Fibroblast of skin of scalp (primary cell): ENCODE measurements at regions not wholly inside any gene's neighbourhood (a gene's known extent, or its start where the extent isn't known, plus 50 kb on each side); places are given as distances from the start of the nearest gene placed in this dataset.

Experiments
- DNase-seq: peaks from one replicate; pipeline ENCODE4 v3.0.0-alpha.2; 2013

DNA sequence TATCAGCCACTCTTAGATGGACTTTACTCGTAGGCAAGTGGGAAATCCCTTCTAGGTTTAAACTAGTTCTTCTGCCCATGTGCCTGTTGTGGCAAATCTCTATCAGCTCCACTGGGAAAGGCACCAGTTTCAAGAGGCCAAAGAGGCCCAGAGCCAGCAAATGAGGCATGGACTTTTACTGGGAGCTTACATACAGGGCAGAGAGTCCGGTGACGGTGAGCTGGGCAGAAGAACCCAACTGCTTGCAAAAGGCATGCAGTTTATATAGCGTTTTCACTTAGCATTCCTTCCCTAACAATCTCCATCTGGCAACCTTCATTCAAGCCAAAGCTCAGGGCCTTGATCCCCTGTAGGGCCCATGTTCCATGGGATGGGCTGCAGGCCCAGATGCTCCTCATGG is 93.0 kb upstream of the C3orf80 start:
- no peak for DNase-seq

DNA sequence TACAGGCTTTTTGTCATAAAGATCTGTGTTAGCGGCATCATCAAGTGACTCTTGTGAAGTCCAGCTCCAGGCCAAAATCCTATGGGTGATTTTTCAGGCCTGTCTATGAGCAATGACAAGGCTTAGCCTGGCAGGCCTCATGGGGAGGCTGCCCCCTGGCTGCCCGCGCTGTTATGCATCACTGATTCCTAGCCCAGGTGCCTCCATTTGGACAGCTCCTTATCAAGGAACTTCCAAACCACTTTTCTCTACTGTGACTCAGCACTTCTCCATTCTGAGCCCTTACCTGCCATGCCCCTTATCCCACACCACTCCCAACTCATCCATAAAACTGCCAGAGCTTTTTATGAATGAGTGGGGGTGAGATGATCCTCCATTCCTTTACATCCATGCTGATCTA is 91.5 kb upstream of the C3orf80 start:
- DNase-seq, result no peak

DNA sequence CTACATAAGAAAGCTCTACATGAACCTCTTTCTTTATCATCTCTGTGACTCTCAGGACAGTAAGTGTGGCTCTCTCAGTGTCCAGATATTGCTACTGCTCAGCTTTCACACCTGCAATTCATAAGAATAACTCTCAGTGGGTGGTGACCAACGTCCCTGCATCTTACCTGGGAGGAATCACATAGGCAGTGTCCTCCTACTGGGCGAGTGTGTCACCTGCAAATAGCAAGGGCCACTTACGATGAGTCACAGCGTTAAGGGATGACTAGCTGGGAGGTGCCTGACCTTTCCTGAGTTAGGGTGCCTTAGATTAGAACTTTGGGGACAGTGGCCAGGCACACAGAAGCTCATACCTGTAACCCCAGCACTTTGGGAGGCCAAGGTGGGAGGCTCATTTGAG is 90.8 kb upstream of the C3orf80 start:
- DNase-seq, result no peak

DNA sequence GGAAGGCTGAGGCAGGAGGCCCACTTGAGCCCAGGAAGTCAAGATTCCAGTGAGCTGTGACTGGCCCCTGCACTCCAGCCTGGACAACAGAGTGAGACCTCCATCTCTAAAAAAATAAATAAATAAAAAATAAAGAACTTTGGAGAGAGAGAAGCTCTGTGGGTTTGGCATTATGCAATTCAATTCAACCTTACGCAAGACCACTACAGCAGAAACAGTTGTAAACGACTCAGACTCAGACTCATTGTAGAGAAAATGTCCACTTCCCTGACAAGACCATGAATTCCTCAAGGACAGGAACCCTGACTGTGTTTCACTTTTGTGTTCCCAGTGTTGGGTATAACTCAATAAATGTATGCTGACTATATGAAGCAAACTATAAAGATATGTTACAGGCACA is 90.3 kb upstream of the C3orf80 start:
- DNase-seq, result peak; percentile 73

DNA sequence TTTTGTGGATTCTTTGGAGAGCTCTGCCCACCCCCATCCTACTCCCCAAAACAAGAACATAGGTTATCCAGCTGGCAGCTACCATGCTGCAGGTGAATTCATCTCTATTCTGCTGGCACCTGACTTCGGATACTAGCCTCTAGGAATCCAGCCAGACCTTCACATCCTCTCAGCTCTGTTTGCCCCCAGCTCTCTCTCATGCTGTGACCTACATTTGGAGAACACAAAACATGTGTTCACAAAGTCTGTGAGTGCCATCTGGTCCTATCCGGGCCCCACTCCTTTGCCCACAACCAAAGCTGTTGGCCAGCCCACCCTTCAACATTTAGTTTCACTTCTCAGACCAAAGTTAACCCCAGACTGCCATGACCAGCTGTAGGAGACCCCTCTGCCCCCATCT is 89.4 kb upstream of the C3orf80 start:
- DNase-seq, result no peak

DNA sequence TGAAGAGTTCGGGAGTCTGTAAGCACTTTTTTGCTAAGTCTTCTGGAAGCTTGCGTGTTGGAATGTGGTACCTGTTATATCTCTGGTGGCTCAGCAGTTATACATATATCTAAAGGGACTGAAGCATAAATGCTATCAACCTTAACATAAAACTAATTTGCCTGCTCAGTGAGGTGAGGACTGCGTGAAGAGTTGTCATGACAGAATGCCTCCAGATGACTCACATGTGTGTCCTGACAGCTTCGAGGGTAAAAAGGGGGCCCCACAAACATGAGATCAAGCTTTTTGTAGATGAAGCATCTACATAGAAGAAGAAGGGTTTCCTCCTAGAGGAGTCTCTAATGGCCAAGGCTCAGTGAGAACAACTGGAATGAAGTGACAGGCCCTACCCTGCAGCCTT is 88.8 kb upstream of the C3orf80 start:
- no peak for DNase-seq

DNA sequence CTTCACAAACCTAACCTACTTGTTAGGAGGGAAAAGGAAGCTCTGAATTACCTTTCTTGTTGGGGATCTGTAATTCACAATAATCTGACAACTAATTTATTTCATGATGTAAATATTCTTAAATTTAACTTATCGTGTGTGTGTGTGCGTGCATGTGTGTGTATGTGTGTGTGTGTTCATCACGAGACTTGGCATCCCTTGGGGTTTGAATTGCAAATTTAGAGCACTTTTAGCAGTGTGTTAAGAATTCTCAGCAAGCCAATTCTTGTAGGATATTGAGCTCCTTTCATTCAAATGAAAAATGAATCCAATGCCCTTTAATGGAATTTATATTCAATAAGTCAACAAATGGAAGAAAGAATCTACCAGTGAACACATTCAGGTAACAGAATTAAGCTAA is 85.9 kb upstream of the C3orf80 start:
- DNase-seq, result no peak

DNA sequence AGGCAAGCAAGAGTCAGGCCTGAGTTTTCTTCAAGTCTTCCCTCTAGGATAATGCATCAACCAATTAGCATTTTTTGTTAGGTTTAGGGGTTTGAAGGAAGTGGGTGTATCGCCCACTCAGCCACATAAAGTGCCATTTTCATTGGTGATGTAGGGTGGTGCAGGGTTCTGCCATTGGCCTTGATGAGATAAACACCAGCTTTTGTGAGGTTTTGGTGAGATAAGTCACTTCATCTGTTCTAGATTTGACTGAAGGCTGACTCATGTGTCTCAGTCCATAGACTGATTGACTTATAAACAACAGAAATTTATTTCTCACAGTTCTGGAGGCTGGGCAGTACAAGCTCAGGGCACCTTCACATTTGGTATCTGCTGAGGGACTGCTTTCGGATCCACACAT is 84.5 kb upstream of the C3orf80 start:
- no peak for DNase-seq

DNA sequence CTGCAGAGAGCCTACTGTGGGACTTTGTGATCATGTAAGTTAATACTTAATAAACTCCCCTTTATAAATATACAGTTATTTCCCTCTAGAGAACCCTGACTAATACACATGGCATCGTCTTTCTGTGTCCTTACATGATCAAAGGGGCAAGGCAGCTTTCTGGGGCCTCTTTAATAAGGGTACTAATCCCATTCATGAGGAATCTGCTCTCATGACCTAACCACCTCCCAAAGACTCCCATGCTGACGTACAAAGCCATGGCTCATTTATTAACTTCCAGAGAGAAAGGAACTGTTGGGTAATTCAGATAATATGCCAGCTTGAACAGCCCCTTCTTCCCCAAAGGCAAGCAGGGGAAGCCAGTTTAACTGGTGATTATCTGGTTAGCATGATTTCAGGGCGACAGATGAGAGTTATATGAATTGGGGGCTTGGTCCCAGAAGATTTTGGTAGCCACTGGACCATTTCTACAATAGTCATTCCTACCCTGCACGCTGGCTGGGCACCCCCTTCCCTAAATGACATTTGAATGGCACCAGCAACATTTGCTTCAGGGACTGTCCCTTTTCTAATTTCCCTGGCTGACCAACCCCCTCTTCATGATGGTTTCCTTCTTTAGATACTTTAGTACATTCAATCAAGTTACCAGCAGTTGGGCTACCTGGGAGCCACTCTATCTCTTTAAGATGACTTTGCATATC is 83.6 kb upstream of the C3orf80 start:
- no peak for DNase-seq

DNA sequence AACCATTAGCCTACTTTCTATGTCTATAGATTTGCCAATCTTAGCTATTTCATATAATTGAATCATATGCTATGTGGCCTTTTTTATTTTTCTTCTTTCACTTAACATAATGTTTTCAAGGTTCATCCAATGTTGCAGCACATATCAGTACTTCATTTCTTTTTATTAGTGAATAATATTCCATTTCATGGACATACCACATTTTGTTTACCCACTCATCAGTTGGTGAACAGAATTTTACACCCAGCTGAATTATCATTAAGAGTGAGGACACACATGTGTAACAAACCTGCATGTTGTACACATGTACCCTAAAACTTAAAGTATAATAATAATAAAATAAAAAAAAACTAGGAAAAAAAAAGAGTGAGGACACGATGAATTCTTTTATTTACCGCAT is 81.7 kb upstream of the C3orf80 start:
- DNase-seq, result no peak

DNA sequence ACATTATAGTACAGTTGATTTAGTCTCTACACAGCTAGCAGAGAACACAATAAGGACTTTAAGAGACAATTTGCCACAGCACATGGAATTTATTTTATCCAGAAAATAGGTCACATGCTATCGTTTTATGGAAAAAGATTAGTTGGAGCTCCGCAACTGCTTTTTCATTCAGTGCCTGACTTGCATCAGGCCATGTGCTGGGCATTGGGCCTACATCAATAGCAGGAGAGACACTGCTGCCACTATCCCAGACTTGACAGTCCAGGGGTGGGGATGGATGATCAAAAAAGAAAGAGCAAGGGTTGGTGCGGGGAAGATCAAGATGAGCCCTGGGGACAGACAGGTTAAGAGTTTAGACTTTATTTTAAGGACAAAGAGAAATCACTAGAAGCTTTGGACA is 75.2 kb upstream of the C3orf80 start:
- DNase-seq, result no peak

DNA sequence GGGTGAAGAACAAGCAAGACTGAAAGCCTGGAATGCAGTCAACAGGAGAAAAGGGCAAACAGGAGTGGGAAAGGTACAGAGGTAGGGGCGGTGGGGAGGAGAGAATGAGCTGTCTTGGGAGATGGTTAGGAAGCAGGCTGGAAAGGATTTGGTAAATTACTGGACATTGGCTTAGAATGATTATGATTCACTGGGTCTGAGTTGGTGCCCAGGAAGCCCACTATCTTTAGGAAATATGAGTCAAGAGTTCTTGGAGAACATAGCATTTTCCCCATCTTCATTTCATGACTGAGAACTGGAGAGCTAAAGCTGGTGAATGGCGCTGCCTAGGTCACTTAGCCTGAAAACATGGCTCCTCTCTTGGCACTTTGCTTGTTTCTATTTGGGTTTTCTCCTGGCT is 74.7 kb upstream of the C3orf80 start:
- no peak for DNase-seq

DNA sequence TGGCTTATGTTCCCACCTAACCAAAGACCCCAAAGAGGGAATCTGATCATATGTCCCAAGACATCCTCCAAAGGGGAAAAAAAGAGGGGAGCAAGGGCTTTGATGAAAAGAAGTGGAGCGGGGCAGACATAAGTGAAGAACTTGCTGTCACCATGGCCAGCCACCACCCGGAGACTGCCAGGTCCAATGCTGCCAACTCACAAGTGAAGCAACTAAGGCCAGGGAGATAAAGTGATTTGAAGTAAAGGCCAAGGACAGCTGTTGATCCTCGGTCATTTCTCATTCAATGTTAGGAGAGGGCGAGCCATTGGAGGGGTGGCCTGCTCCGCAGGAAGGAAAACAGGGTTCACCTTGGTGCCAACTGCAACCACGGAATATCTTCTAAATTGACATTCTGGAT is 72.6 kb upstream of the C3orf80 start:
- no peak for DNase-seq

DNA sequence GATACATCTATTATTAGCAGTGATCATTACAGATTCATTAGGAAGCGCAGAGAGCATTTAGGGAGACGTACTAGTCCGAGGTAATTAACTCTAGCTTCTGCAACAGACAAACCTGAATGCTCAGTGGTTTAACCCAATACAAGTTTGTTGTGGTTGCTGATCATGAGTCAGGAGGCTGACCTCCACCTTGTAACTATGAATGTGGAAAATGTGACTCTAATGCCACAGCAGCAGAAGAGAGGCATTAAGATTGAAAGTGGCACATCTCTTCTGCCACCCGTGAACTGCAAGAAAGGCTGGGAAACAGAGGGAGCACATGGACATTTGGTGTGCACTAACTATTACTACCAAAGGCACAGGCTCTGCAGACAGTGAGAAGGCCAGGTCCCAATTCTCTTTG is 71.2 kb upstream of the C3orf80 start:
- no peak for DNase-seq

DNA sequence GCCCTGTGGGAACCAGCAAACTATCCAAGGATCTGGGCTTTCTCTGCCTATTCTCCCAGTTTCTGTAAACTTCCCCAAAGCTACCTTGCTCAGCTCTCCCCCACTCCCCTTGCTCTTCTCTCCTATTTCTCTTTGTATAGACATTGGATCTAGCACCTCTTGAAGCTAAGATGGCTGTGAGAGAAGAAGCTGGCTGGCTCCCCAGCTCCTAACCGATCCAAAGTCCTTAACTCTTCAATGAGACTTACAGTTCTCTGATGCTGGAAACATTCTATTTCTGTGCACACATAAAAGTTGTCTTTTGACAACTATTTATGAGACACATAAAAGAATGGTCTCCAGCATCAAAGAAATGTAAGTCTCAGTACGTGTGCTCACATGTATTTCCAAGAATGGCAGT is 70.6 kb upstream of the C3orf80 start:
- DNase-seq, result no peak

DNA sequence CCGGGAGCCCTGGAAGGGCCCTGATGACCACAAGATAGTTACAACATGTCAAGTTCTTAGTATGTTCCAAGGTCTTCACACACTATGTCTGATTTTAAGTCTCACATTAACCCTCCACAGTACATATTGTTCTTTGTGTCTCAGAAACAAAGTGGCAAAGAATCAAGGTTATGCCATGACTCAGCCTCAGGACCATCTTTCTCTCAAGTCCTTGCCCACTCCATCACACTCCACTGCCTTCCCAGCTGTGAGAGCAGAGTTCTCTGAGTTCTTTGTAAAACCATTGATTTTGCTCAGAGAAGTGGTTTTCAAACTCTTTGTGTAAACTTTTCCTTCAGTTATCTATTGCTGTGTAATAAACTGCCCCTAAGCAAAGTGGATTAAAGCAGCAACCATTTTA is 67.9 kb upstream of the C3orf80 start:
- DNase-seq, result no peak

DNA sequence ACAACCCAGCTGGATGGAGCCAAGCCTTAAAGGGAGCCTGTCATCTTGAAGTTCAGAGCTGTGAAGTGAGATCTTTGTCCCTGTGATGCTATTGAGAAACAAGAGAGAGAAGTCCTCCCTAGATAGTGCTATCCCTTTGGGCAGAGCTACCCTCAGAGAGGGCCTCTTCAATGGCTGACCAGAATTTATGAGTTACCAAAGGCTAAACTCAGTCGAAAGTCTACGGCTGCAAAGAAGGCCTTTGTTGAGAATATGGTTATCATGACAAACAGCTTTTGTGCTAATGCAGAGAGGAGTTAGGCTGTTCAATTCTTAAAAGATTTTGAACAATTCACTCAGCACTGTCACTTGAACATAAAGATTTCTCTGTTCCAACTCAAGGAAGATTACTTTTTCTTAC is 65.9 kb upstream of the C3orf80 start:
- no peak for DNase-seq

DNA sequence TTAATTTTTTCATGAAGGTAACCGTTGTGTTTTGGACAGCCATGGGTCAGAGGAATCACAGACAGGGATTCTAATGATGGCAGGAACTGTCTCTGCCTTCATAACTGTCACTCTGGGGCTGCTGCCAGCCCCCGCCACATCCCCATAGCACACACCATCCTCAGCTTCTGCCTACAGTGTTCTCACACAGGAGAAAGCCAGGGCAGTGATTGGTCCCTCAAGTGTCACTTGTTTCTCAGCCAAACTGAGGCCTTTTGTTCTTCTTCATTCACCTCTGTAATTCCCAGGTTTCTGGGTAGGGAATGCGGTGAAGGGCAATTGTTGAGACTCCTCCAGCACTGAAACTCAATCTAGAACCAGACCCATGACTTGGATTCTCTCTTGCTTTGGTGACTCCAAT is 65.4 kb upstream of the C3orf80 start:
- DNase-seq, result no peak

DNA sequence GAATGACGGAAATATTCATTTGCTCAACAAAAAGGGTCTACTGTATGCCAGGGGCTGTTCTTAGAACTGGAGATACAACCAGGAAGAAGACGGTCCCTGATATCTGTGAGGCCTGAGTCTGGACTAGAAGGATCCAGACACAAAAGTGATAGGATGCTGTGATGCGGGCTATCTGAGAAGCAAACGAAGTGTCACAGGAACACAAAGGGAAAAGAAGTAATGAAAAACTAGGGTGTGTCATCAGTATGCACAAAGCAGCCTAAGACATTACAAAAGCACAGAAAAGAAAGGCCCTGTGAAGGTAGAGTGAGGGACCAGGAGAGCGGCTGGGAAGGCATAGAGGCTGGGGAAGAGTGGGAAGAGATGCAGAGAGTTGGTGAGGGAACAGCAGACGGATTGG is 63.3 kb upstream of the C3orf80 start:
- DNase-seq, result no peak

DNA sequence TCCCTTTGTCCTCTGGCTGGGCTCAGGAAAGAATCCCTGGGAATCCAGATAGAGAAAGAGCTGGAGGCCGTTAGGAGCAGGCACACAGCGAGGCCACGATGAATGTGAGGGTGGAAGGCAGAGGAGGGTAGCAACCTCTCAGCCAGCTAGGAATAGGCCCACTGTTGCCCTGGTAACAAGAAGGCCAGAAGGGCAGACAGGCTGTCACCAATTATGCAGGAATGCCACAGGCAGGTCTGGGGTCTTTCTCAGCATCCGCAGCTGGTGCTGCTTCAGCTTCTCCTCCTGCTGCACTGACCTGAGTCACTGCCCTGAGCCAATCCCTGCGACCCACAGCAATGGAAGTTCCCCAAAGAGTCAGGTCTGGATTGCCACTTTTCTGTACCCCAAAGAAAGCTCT is 62.8 kb upstream of the C3orf80 start:
- DNase-seq, result peak; percentile 16

DNA sequence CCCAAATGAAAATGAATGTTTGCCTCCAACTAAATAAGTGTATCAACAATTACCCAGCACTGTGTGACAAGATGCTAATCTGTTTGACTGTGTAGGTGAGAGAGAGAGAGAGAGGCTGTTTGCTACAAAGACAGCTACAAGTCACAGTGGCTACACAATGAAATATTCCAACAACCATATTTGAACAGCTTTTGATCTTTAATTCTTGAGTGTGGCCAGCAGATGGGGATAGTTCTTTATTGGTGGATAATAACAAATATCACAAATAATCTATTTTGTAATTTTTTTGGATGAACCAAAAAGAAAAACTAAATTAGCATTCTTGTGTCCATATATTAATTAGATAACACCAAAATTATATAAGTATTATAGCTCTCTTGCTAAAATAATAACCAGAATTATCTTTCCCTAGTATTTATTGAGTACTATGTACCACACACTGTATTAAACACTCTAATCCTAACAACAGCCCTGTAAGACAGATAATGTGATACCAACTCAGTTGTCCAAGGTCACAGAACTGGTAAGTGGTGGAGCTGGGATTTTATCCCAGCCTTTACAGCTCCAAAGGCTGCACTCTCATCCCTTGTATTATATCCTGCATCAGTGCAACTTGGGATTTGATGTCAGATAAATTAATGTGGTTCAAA is 61.9 kb upstream of the C3orf80 start:
- DNase-seq, result peak; percentile 41

DNA sequence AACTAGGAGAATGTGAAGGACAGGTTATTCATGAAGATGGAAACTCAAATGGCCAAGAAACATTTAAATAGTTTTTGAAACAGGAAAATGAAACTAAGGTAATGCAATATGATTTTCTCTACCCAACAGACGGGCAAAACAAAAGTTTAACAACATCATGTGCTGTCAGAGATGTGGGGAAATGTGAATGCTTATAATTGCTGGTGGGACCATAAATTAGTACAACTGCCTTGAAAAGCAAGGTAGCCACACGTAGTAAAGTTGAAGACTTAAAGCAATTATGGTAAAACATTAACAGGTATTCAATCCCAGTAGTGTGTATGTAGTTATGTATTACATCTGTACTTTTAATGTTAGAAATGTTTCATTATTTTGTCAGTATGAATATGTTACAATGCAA is 57.0 kb upstream of the C3orf80 start:
- no peak for DNase-seq

DNA sequence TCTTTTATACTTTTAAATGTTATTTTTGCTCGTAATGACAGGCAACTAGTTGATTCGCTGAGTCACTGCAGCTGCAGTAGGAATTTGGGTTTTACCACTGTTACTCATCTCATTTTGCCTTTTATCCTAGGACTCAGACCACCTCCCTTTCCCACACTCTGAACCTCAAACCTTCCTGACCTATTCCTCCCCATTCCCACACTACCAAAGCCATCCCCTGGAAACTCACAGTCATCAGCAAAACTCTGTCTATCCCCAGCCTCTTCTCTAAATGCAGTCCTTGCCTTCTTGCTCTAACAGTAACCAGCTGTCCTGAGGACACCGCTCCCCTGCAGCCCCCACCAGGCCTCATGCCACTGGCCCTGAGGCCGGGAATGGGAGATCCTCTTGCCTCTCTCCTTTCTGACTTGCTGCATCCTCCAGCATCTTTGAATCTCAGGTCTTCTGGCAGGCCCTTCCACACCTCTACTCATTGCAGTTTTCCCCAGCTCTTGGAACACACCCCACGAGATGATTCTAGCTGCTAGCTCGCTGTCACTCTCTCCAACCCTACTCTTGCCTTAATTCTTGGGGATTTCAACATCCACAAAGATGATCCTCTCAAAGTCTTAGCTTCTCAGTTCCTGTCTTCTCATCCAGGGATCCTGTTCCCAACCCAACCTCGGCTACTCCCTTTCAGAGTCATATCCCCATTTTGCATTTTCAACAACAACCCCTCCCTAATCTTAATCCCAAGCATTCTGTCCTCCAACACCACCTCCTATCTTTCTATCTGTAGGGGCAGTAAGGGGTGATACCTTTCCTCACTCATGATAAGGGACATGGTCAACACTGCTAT is 55.9 kb upstream of the C3orf80 start:
- peak; percentile 89 for DNase-seq
